AG10803 (cell line): ENCODE measurements at regions not wholly inside any gene's neighbourhood (a gene's known extent, or its start where the extent isn't known, plus 50 kb on each side); places are given as distances from the start of the nearest gene placed in this dataset.

ENCODE experiments used
- DNase-seq: peaks from one replicate; pipeline ENCODE4 v3.0.0; 2010; ENCODE audit warnings: low read depth
- H3K4me3 ChIP-seq: 2 replicates; pipeline ENCODE4 v1.5.1; 2011; ENCODE audit warnings: mild to moderate bottlenecking, low read length, control low read depth
- CTCF ChIP-seq: conservative IDR thresholded peaks from 2 replicates; pipeline ENCODE4 v1.5.1; 2011; ENCODE audit warnings: mild to moderate bottlenecking, low read length, control low read depth, inconsistent platforms

- no peak for TF ChIP-seq CTCF
- H3K4me3 ChIP-seq, result no peak overlapping the region
- DNase-seq, result no peak
These were observed 393.4 kb downstream of the PABPC4L start for GRCh38 chr4:133808151-133808550.

GRCh38 chr4:133803341-133803740 is 398.2 kb downstream of the PABPC4L start:
- no peak overlapping the region for H3K4me3 ChIP-seq
- DNase-seq, result no peak
- TF ChIP-seq CTCF, result no peak

GRCh38 chr4:133802359-133803140 is 399.0 kb downstream of the PABPC4L start:
- DNase-seq, result no peak
- H3K4me3 ChIP-seq, result no peak overlapping the region
- no peak for TF ChIP-seq CTCF

- DNase-seq, result no peak
- TF ChIP-seq CTCF, result no peak
- no peak overlapping the region for H3K4me3 ChIP-seq
These were observed 399.7 kb downstream of the PABPC4L start for GRCh38 chr4:133801883-133802282.

GRCh38 chr4:133800966-133801365 is 400.6 kb downstream of the PABPC4L start:
- no peak for DNase-seq
- no peak for TF ChIP-seq CTCF
- H3K4me3 ChIP-seq, result no peak overlapping the region

GRCh38 chr4:133799717-133800315 is 401.8 kb downstream of the PABPC4L start:
- no peak for TF ChIP-seq CTCF
- no peak for DNase-seq
- H3K4me3 ChIP-seq, result no peak overlapping the region

GRCh38 chr4:133777661-133778060 is 423.9 kb downstream of the PABPC4L start:
- TF ChIP-seq CTCF, result no peak
- H3K4me3 ChIP-seq, result no peak overlapping the region
- DNase-seq, result no peak
